SK-N-SH treated with all-trans-retinoic acid at 6 μM for 48 hours (cell line): ENCODE measurements at regions not wholly inside any gene's neighbourhood (a gene's known extent, or its start where the extent isn't known, plus 50 kb on each side); places are given as distances from the start of the nearest gene placed in this dataset.

Experiments used
- ARNTL ChIP-seq: fragments of 450-650 bp; formaldehyde crosslinking; IDR thresholded peaks from 2 replicates; pipeline ENCODE4 v1.5.0; 2020; ENCODE audit warnings: low read depth, mild to moderate bottlenecking, moderate library complexity, borderline replicate concordance
- CSDC2 ChIP-seq: fragments of 250-450 bp; sonication (Bioruptor Pico); IDR thresholded peaks from 2 replicates; pipeline ENCODE4 v1.5.0; 2020; ENCODE audit warnings: mild to moderate bottlenecking, moderate library complexity
- ESRRG ChIP-seq: fragments of 250-450 bp; sonication (Bioruptor Pico); IDR thresholded peaks from 2 replicates; pipeline ENCODE4 v1.6.1; 2021; ENCODE audit warnings: mild to moderate bottlenecking
- PPARA ChIP-seq: fragments of 250-450 bp; sonication (Bioruptor Pico); IDR thresholded peaks from 2 replicates; pipeline ENCODE4 v1.5.0; 2020; ENCODE audit warnings: mild to moderate bottlenecking, borderline replicate concordance
- SNAI2 ChIP-seq: fragments of 250-450 bp; sonication (Bioruptor Pico); IDR thresholded peaks from 2 replicates; pipeline ENCODE4 v1.5.0; 2020; ENCODE audit warnings: mild to moderate bottlenecking, moderate library complexity
- ZNF8 ChIP-seq: fragments of 450-650 bp; formaldehyde crosslinking; IDR thresholded peaks from 2 replicates; pipeline ENCODE4 v1.5.0; 2020; ENCODE audit warnings: mild to moderate bottlenecking, moderate library complexity
- TF ChIP-seq, protein P1 (sequence below): fragments of 250-450 bp; sonication (Bioruptor Pico); IDR thresholded peaks from 2 replicates; pipeline ENCODE4 v1.5.1; 2020; ENCODE audit warnings: low read depth, mild to moderate bottlenecking, moderate library complexity
- TF ChIP-seq, protein P2 (sequence below): fragments of 250-450 bp; sonication (Bioruptor Pico); IDR thresholded peaks from 2 replicates; pipeline ENCODE4 v1.8.0; 2021; ENCODE audit warnings: low read depth, mild to moderate bottlenecking, moderate library complexity, borderline replicate concordance

DNA sequence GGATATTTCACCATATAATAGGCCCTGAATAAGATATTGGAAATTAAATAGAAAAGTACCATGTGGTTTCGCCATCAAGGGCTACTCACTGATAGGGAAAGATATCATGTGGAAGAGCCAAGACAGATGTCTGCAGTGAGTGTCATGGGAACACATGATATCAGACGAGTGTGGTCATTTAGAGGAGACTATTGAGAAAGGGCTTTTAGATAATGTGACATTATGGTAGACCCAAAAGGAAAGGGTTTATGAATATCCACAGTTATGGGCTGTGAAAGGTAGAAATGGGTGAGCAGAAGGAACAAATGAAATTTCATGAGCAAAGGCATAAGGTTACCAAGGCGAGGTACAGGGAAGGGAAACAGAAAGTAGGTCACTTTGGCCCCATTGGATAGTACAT lies 182.3 kb upstream of the PRSS16 start:
- TF ChIP-seq ARNTL (CRISPR knock-in tag) (no peak), SNAI2 (CRISPR knock-in tag) (no peak), PPARA (no peak), ESRRG (CRISPR knock-in tag) (no peak), ZNF8 (CRISPR knock-in tag) (no peak), CSDC2 (no peak)
- TF ChIP-seq, protein P1, sequence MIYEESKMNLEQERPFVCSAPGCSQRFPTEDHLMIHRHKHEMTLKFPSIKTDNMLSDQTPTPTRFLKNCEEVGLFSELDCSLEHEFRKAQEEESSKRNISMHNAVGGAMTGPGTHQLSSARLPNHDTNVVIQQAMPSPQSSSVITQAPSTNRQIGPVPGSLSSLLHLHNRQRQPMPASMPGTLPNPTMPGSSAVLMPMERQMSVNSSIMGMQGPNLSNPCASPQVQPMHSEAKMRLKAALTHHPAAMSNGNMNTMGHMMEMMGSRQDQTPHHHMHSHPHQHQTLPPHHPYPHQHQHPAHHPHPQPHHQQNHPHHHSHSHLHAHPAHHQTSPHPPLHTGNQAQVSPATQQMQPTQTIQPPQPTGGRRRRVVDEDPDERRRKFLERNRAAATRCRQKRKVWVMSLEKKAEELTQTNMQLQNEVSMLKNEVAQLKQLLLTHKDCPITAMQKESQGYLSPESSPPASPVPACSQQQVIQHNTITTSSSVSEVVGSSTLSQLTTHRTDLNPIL (CRISPR knock-in tag) = no peak
- TF ChIP-seq, protein P2, sequence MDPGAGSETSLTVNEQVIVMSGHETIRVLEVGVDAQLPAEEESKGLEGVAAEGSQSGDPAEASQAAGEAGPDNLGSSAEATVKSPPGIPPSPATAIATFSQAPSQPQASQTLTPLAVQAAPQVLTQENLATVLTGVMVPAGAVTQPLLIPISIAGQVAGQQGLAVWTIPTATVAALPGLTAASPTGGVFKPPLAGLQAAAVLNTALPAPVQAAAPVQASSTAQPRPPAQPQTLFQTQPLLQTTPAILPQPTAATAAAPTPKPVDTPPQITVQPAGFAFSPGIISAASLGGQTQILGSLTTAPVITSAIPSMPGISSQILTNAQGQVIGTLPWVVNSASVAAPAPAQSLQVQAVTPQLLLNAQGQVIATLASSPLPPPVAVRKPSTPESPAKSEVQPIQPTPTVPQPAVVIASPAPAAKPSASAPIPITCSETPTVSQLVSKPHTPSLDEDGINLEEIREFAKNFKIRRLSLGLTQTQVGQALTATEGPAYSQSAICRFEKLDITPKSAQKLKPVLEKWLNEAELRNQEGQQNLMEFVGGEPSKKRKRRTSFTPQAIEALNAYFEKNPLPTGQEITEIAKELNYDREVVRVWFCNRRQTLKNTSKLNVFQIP = no peak
